HG03097 (cell line): ENCODE measurements at regions not wholly inside any gene's neighbourhood (a gene's known extent, or its start where the extent isn't known, plus 50 kb on each side); places are given as distances from the start of the nearest gene placed in this dataset.

ENCODE experiments used
- ATAC-seq: cut with Tn5 transposase; IDR thresholded peaks from one replicate; pipeline ENCODE4 v1.9.1; 2021; ENCODE audit not compliant: unreplicated experiment, low FRiP score

GRCh38 chr19:30228113-30228834 lies 143.9 kb upstream of the ZNF536 start:
- no peak for ATAC-seq

GRCh38 chr19:30228835-30229524 lies 143.2 kb upstream of the ZNF536 start:
- ATAC-seq, result no peak

GRCh38 chr19:30229525-30230174 lies 142.5 kb upstream of the ZNF536 start:
- no peak for ATAC-seq

- no peak for ATAC-seq
Measured at GRCh38 chr19:30231408-30232318, 140.5 kb upstream of the ZNF536 start.

GRCh38 chr19:30233375-30233774 lies 138.8 kb upstream of the ZNF536 start:
- ATAC-seq, result no peak

- no peak for ATAC-seq
Measured at GRCh38 chr19:30235946-30236345, 136.2 kb upstream of the ZNF536 start.

GRCh38 chr19:30236587-30236986 lies 135.6 kb upstream of the ZNF536 start:
- ATAC-seq, result no peak

- no peak for ATAC-seq
Measured at GRCh38 chr19:30237140-30237539, 135.0 kb upstream of the ZNF536 start.

GRCh38 chr19:30240904-30241695 lies 131.1 kb upstream of the ZNF536 start:
- ATAC-seq, result no peak

- no peak for ATAC-seq
Measured at GRCh38 chr19:30244533-30244932, 127.7 kb upstream of the ZNF536 start.

GRCh38 chr19:30245401-30246039 lies 126.7 kb upstream of the ZNF536 start:
- ATAC-seq, result no peak

- ATAC-seq, result no peak
Measured at GRCh38 chr19:30249911-30250310, 122.3 kb upstream of the ZNF536 start.

- no peak for ATAC-seq
Measured at GRCh38 chr19:30252214-30252613, 120.0 kb upstream of the ZNF536 start.

- ATAC-seq, result no peak
Measured at GRCh38 chr19:30253581-30253996, 118.6 kb upstream of the ZNF536 start.

- ATAC-seq, result no peak
Measured at GRCh38 chr19:30254158-30254557, 118.0 kb upstream of the ZNF536 start.

GRCh38 chr19:30254789-30255188 lies 117.4 kb upstream of the ZNF536 start:
- ATAC-seq, result no peak

GRCh38 chr19:30255791-30256495 lies 116.2 kb upstream of the ZNF536 start:
- no peak for ATAC-seq

GRCh38 chr19:30256496-30256850 lies 115.7 kb upstream of the ZNF536 start:
- ATAC-seq, result no peak

- no peak for ATAC-seq
Measured at GRCh38 chr19:30263830-30264381, 108.3 kb upstream of the ZNF536 start.
